ENCODE measurements at regions not wholly inside any gene's neighbourhood (a gene's known extent, or its start where the extent isn't known, plus 50 kb on each side); places are given as distances from the start of the nearest gene placed in this dataset.

- Histone ChIP-seq H3K27me3 (ENCODE audit: control insufficient read depth in 2 of 2, insufficient read depth in 2 of 2, low read length in 2 of 2) (no peaks in the 10 kb centered on the region), H3K27ac (ENCODE audit: insufficient read depth, low read depth, low read length) (no peak overlapping the region), H3K4me1 (ENCODE audit: control insufficient read depth, extremely low read depth, insufficient read depth, low read length) (no peaks in the 10 kb centered on the region), H3K9me3 (replicated peaks; ENCODE audit: control insufficient read depth, insufficient read depth, low read length) (no peaks in the 10 kb centered on the region), H3K4me2 (ENCODE audit: insufficient read depth, low read length) (no peak overlapping the region), H3K36me3 (ENCODE audit: control insufficient read depth in 2 of 2, extremely low read depth in 1 of 2, insufficient read depth in 2 of 2, low read length in 2 of 2) (no peaks in the 10 kb centered on the region), H3K79me2 (ENCODE audit: control insufficient read depth, insufficient read depth, low read length) (no peaks in the 10 kb centered on the region), H3K9ac (replicated peaks; ENCODE audit: extremely low read depth, insufficient read depth, low read length) (no peak overlapping the region), H2AFZ (ENCODE audit: low read depth, low read length) (no peak overlapping the region), H3K4me3 (replicated peaks in 1 of 3; ENCODE audit: insufficient read depth in 1 of 3, low read depth in 1 of 3, low read length in 3 of 3) (no peak overlapping the region), H3K9me1 (replicated peaks; ENCODE audit: control insufficient read depth, extremely low read depth, insufficient read depth, low read length) (no peaks in the 10 kb centered on the region), H4K20me1 (replicated peaks; ENCODE audit: control insufficient read depth, extremely low read depth, insufficient read depth, low read length) (no peaks in the 10 kb centered on the region)
- POLR2A ChIA-PET: interaction anchor here (0.6 kb wide), 1 partner anchor 665 kb away, joined by 5 read pairs; no protein-coding TSS in a partner anchor
- CTCF ChIA-PET: no interaction called here
- DNase-seq (ENCODE audit: low read depth, low spot score) (no peak), FAIRE-seq (no peak)
- dilution Hi-C loops (cut with MboI; ENCODE audit: extremely low pct_ligation_motif_present, low sequenced_read_pairs): no loop called here
- intact Hi-C loops (cut with micrococcal nuclease): no loop called here
- TF ChIP-seq MAX (IDR thresholded peaks at IDR 0.05; ENCODE audit: insufficient read depth, insufficient read length): no peak
- no peak for TF ChIP-seq FOS (IDR thresholded peaks at IDR 0.05; ENCODE audit: borderline replicate concordance, insufficient read depth, low read length)
- TF ChIP-seq GATA2 (IDR thresholded peaks at IDR 0.05; ENCODE audit: insufficient read depth, insufficient read length, low read depth, low read length): no peak
- no peak for TF ChIP-seq EZH2 (IDR thresholded peaks at IDR 0.05; ENCODE audit: borderline replicate concordance, low read depth, low read length, severe bottlenecking)
- BruUV-seq (replicated peaks): no TSS peak
These were observed 60.3 kb upstream of the DIPK2B start for GRCh38 chrX:45261005-45261404.

- DNase-seq (ENCODE audit: low read depth, low spot score) (no peak), FAIRE-seq (no peak)
- Histone ChIP-seq H2AFZ (ENCODE audit: low read depth, low read length) (no peak overlapping the region), H3K4me3 (replicated peaks in 1 of 3; ENCODE audit: insufficient read depth in 1 of 3, low read depth in 1 of 3, low read length in 3 of 3) (no peak overlapping the region), H3K4me1 (ENCODE audit: control insufficient read depth, extremely low read depth, insufficient read depth, low read length) (no peaks in the 10 kb centered on the region), H3K27me3 (ENCODE audit: control insufficient read depth in 2 of 2, insufficient read depth in 2 of 2, low read length in 2 of 2) (no peaks in the 10 kb centered on the region), H3K9me1 (replicated peaks; ENCODE audit: control insufficient read depth, extremely low read depth, insufficient read depth, low read length) (no peaks in the 10 kb centered on the region), H3K36me3 (ENCODE audit: control insufficient read depth in 2 of 2, extremely low read depth in 1 of 2, insufficient read depth in 2 of 2, low read length in 2 of 2) (no peaks in the 10 kb centered on the region), H3K9ac (replicated peaks; ENCODE audit: extremely low read depth, insufficient read depth, low read length) (no peak overlapping the region), H3K9me3 (replicated peaks; ENCODE audit: control insufficient read depth, insufficient read depth, low read length) (no peaks in the 10 kb centered on the region), H3K4me2 (ENCODE audit: insufficient read depth, low read length) (no peak overlapping the region), H3K27ac (ENCODE audit: insufficient read depth, low read depth, low read length) (no peak overlapping the region), H3K79me2 (ENCODE audit: control insufficient read depth, insufficient read depth, low read length) (no peaks in the 10 kb centered on the region), H4K20me1 (replicated peaks; ENCODE audit: control insufficient read depth, extremely low read depth, insufficient read depth, low read length) (no peaks in the 10 kb centered on the region)
- POLR2A ChIA-PET: no interaction called here
- CTCF ChIA-PET: no interaction called here
- no peak for TF ChIP-seq FOS (IDR thresholded peaks at IDR 0.05; ENCODE audit: borderline replicate concordance, insufficient read depth, low read length)
- TF ChIP-seq POLR2AphosphoS5 (IDR thresholded peaks at IDR 0.05; ENCODE audit: insufficient read depth, low read depth, low read length): no peak
- no peak for TF ChIP-seq POLR2A (IDR thresholded peaks at IDR 0.05; ENCODE audit: low read depth, low read length)
- TF ChIP-seq MAX (IDR thresholded peaks at IDR 0.05; ENCODE audit: insufficient read depth, insufficient read length): no peak
- no peak for TF ChIP-seq EZH2 (IDR thresholded peaks at IDR 0.05; ENCODE audit: borderline replicate concordance, low read depth, low read length, severe bottlenecking)
- no peak for TF ChIP-seq CTCF (IDR thresholded peaks at IDR 0.05; ENCODE audit: extremely low read depth in 1 of 2, insufficient read depth in 1 of 2, low read depth in 1 of 2, low read length in 2 of 2)
- TF ChIP-seq JUN (IDR thresholded peaks at IDR 0.05; ENCODE audit: borderline replicate concordance, insufficient read depth, insufficient read length, low read depth): no peak
- no peak for TF ChIP-seq GATA2 (IDR thresholded peaks at IDR 0.05; ENCODE audit: insufficient read depth, insufficient read length, low read depth, low read length)
- TF ChIP-seq MYC (IDR thresholded peaks at IDR 0.05; ENCODE audit: low read depth, low read length): no peak
- dilution Hi-C loops (cut with MboI; ENCODE audit: extremely low pct_ligation_motif_present, low sequenced_read_pairs) (no loop called here), intact Hi-C loops (cut with micrococcal nuclease) (no loop called here)
- BruUV-seq (replicated peaks): no TSS peak
These were observed 58.2 kb upstream of the DIPK2B start for GRCh38 chrX:45258731-45259402.
